ENCODE measurements at regions not wholly inside any gene's neighbourhood (a gene's known extent, or its start where the extent isn't known, plus 50 kb on each side); places are given as distances from the start of the nearest gene placed in this dataset.

DNA sequence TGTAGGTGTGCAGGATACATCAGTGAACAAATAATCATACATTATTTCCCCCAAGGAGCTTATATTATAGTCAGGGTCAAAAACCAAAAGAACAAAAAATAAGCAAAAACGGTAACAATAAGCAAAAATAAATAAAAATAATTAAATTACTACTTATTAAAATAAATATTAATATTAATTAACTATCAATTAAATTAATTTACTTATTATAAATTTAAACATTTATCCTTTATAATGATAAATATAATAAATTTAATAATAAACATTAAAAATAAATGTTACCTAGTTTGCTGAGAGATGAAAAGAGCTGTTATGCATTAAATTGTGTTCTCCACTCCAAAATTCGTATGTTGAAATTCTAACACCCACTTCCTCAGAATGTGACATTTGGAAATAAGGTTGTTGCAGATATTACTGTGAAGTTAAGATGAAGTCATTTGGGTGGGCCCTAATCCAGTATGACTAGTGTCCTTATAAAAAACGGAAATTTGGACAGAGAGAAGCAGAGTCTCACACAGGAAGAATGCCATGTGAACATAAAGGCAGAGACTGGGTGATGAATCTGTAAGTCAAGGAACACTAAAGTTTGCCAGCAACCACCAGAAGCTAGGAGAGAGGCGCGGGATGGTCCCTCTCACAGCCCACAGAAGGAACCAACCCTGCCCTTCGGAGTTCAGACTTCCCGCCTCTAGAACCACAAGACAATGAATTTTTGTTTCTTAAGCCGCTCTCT lies 67.2 kb upstream of the IBSP start:
- TF ChIP-seq EP300 (IDR thresholded peaks at IDR 0.05; ENCODE audit: borderline replicate concordance): no peak
- no peak for TF ChIP-seq ZBTB7A (IDR thresholded peaks at IDR 0.05; ENCODE audit: low read depth)
- TF ChIP-seq TCF12 (IDR thresholded peaks at IDR 0.05; ENCODE audit: low read depth): no peak
- TF ChIP-seq TAF1 (IDR thresholded peaks at IDR 0.05; ENCODE audit: low read depth): no peak
- TF ChIP-seq FOXM1 (IDR thresholded peaks at IDR 0.05; ENCODE audit: borderline replicate concordance, low read depth): no peak

- TF ChIP-seq, protein P1, sequence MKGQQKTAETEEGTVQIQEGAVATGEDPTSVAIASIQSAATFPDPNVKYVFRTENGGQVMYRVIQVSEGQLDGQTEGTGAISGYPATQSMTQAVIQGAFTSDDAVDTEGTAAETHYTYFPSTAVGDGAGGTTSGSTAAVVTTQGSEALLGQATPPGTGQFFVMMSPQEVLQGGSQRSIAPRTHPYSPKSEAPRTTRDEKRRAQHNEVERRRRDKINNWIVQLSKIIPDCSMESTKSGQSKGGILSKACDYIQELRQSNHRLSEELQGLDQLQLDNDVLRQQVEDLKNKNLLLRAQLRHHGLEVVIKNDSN (IDR thresholded peaks at IDR 0.05): no peak
- TF ChIP-seq REST (IDR thresholded peaks at IDR 0.05; ENCODE audit: low read depth) (no peak), NFIC (IDR thresholded peaks at IDR 0.05) (no peak), ZBTB7A (IDR thresholded peaks at IDR 0.05; ENCODE audit: low read depth) (no peak), CREB1 (IDR thresholded peaks at IDR 0.05; ENCODE audit: low read depth) (no peak), RAD21 (IDR thresholded peaks at IDR 0.05; ENCODE audit: low read depth) (no peak), EGR1 (IDR thresholded peaks at IDR 0.05) (no peak)
- TF ChIP-seq, protein P2, sequence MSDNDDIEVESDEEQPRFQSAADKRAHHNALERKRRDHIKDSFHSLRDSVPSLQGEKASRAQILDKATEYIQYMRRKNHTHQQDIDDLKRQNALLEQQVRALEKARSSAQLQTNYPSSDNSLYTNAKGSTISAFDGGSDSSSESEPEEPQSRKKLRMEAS (IDR thresholded peaks at IDR 0.05): no peak
Observed at GRCh38 chr4:87734084-87734483, 65.3 kb upstream of the IBSP start.

GRCh38 chr4:87734936-87735335 lies 64.4 kb upstream of the IBSP start:
- TF ChIP-seq RAD21 (IDR thresholded peaks at IDR 0.05; ENCODE audit: low read depth): no peak
- no peak for TF ChIP-seq YY1 (IDR thresholded peaks at IDR 0.05; ENCODE audit: low read depth)
- no peak for TF ChIP-seq TAF1 (IDR thresholded peaks at IDR 0.05; ENCODE audit: low read depth)
- no peak for TF ChIP-seq NFIC (IDR thresholded peaks at IDR 0.05)
- TF ChIP-seq TCF12 (IDR thresholded peaks at IDR 0.05; ENCODE audit: low read depth): no peak
- TF ChIP-seq EGR1 (IDR thresholded peaks at IDR 0.05): no peak
- no peak for TF ChIP-seq FOXM1 (IDR thresholded peaks at IDR 0.05; ENCODE audit: borderline replicate concordance, low read depth)
- TF ChIP-seq EP300 (IDR thresholded peaks at IDR 0.05; ENCODE audit: borderline replicate concordance): no peak
- no peak for TF ChIP-seq REST (IDR thresholded peaks at IDR 0.05; ENCODE audit: low read depth)
- TF ChIP-seq, protein P1 (IDR thresholded peaks at IDR 0.05): no peak
- TF ChIP-seq TEAD4 (IDR thresholded peaks at IDR 0.05): no peak
- TF ChIP-seq ZBTB7A (IDR thresholded peaks at IDR 0.05; ENCODE audit: low read depth): no peak
- TF ChIP-seq, protein P2 (IDR thresholded peaks at IDR 0.05): no peak
- TF ChIP-seq CREB1 (IDR thresholded peaks at IDR 0.05; ENCODE audit: low read depth): no peak
- TF ChIP-seq CEBPB (IDR thresholded peaks at IDR 0.05): no peak

- TF ChIP-seq EGR1 (IDR thresholded peaks at IDR 0.05): no peak
- no peak for TF ChIP-seq REST (IDR thresholded peaks at IDR 0.05; ENCODE audit: low read depth)
- no peak for TF ChIP-seq TCF12 (IDR thresholded peaks at IDR 0.05; ENCODE audit: low read depth)
- no peak for TF ChIP-seq NFIC (IDR thresholded peaks at IDR 0.05)
- TF ChIP-seq YY1 (IDR thresholded peaks at IDR 0.05; ENCODE audit: low read depth): no peak
Observed at GRCh38 chr4:87738483-87738882, 60.9 kb upstream of the IBSP start.

DNA sequence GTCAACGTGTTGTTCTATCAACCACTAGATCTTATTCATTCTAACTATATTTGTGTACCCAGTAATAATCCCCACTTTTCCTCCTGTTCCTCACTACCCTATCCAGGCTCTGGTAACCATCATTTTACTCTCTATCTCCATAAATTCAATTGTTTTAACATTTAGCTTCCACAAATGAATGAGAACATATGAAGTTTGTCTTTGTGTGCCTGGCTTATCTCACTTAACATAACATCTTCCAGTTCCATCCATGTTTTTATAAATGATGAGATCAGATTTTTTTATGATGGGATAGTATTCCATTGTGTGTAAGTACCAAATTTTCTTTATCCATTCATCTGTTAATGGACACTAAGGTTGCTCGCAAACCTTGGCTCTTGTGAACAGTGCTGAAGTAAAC lies 59.9 kb upstream of the IBSP start:
- TF ChIP-seq, protein P1 (IDR thresholded peaks at IDR 0.05): no peak
- TF ChIP-seq CEBPB (IDR thresholded peaks at IDR 0.05) (no peak), TCF12 (IDR thresholded peaks at IDR 0.05; ENCODE audit: low read depth) (no peak), CREB1 (IDR thresholded peaks at IDR 0.05; ENCODE audit: low read depth) (no peak), RAD21 (IDR thresholded peaks at IDR 0.05; ENCODE audit: low read depth) (no peak), TEAD4 (IDR thresholded peaks at IDR 0.05) (no peak), YY1 (IDR thresholded peaks at IDR 0.05; ENCODE audit: low read depth) (no peak), ZBTB7A (IDR thresholded peaks at IDR 0.05; ENCODE audit: low read depth) (no peak), EP300 (IDR thresholded peaks at IDR 0.05; ENCODE audit: borderline replicate concordance) (no peak), NFIC (IDR thresholded peaks at IDR 0.05) (no peak), FOXM1 (IDR thresholded peaks at IDR 0.05; ENCODE audit: borderline replicate concordance, low read depth) (no peak)
- TF ChIP-seq, protein P2 (IDR thresholded peaks at IDR 0.05): no peak

All from Ishikawa (cell line).